Tibial artery (tissue), 4 donors: ENCODE measurements at regions not wholly inside any gene's neighbourhood (a gene's known extent, or its start where the extent isn't known, plus 50 kb on each side); places are given as distances from the start of the nearest gene placed in this dataset.

Source experiments
- DNase-seq, 2 donors: peaks; one replicate each; pipeline ENCODE4 v3.0.0-alpha.2; 2019
- H3K27ac ChIP-seq, 2 donors: fragments of 200-600 bp; sonication (generic) in 1 of 2; 1 replicate in 1 of 2; 2 replicates in 1 of 2; pipeline ENCODE4 v1.5.1; 2018 to 2019; ENCODE audit warnings: mild to moderate bottlenecking in 1 of 2
- H3K27me3 ChIP-seq, 2 donors: fragments of 200-600 bp; sonication (generic) in 1 of 2; one replicate each; pipeline versions ENCODE4 v1.5.1 to v1.6.0; 2016 to 2019
- H3K36me3 ChIP-seq, 3 donors: fragments of 200-600 bp; sonication (generic) in 2 of 3; one replicate each; pipeline ENCODE4 v1.5.1; 2016 to 2019; ENCODE audit warnings: mild to moderate bottlenecking in 2 of 3
- H3K4me1 ChIP-seq, 4 donors: fragments of 200-600 bp; sonication (generic) in 2 of 4; 1 replicate in 3 of 4; 2 replicates in 1 of 4; pipeline ENCODE4 v1.5.1; 2016 to 2019
- H3K4me3 ChIP-seq, 2 donors: fragments of 200-600 bp; sonication (generic) in 1 of 2; 1 replicate in 1 of 2; 2 replicates in 1 of 2; pipeline ENCODE4 v1.5.1; 2018 to 2019; ENCODE audit warnings: mild to moderate bottlenecking in 2 of 2
- H3K9me3 ChIP-seq, 3 donors: fragments of 200-600 bp; sonication (generic) in 1 of 3; one replicate each; pipeline ENCODE4 v1.5.1; 2016 to 2019
- intact Hi-C: fragments of 100-400 bp; cut with DNase I; formaldehyde crosslinking; loops from one replicate; pipeline ENCODE4 v1.15.0; 2023; ENCODE audit warnings: low total_unique reads
- TF ChIP-seq, protein P1 (sequence below), 2 experiments: fragments of 200-600 bp in 1 of 2; fragments of 450-650 bp in 1 of 2; IDR thresholded peaks; one replicate each; pipeline ENCODE4 v1.5.1; 2017 to 2019; ENCODE audit warnings: antibody characterized with exemption in 2 of 2, mild to moderate bottlenecking in 1 of 2, moderate library complexity in 1 of 2

DNA sequence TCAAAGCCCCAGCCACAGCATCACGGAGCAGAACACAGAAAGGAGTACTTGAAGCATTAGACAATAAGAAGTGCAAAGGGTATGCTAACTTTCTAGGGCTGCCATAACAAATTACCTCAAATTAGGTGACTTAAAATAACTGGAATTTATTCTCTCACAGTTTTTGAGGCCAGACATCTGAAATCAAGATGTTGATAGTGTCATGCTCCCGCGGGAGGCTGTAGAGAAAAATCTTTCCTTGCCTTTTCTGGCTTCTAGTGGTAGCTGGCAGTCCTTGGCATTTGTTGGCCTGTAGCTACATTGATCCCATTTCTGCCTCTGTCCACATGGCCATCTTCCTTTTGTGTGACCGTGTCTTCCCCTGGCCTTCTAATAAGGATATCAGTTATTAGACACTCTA is 51.9 kb upstream of the SPDL1 start:
- intact Hi-C loops = no loop called here
- H3K4me1 ChIP-seq = peaks cover 0 to 26% (median 4%) of the 10 kb centered on the region in 4 donors
- no peak overlapping the region for H3K27ac ChIP-seq
- H3K4me3 ChIP-seq = no peak overlapping the region
- H3K9me3 ChIP-seq = no peaks in the 10 kb centered on the region
- TF ChIP-seq, protein P1, sequence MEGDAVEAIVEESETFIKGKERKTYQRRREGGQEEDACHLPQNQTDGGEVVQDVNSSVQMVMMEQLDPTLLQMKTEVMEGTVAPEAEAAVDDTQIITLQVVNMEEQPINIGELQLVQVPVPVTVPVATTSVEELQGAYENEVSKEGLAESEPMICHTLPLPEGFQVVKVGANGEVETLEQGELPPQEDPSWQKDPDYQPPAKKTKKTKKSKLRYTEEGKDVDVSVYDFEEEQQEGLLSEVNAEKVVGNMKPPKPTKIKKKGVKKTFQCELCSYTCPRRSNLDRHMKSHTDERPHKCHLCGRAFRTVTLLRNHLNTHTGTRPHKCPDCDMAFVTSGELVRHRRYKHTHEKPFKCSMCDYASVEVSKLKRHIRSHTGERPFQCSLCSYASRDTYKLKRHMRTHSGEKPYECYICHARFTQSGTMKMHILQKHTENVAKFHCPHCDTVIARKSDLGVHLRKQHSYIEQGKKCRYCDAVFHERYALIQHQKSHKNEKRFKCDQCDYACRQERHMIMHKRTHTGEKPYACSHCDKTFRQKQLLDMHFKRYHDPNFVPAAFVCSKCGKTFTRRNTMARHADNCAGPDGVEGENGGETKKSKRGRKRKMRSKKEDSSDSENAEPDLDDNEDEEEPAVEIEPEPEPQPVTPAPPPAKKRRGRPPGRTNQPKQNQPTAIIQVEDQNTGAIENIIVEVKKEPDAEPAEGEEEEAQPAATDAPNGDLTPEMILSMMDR (IDR thresholded peaks at IDR 0.05) = no peak
- H3K36me3 ChIP-seq = no peaks in the 10 kb centered on the region
- no peak for DNase-seq
- H3K27me3 ChIP-seq = no peaks in the 10 kb centered on the region

GRCh38 chr5:169527863-169528262 is 55.7 kb upstream of the SPDL1 start:
- TF ChIP-seq, protein P1 (IDR thresholded peaks at IDR 0.05) = no peak
- Histone ChIP-seq H3K27me3 (no peaks in the 10 kb centered on the region), H3K4me3 (no peak overlapping the region), H3K27ac (no peak overlapping the region), H3K9me3 (no peaks in the 10 kb centered on the region), H3K36me3 (no peaks in the 10 kb centered on the region), H3K4me1 (no peaks in the 10 kb centered on the region)
- DNase-seq = no peak
- intact Hi-C loops = no loop called here

- H3K27me3 ChIP-seq = no peaks in the 10 kb centered on the region
Measured at GRCh38 chr5:169527066-169527465, 56.5 kb upstream of the SPDL1 start.

GRCh38 chr5:169522851-169523250 is 60.7 kb upstream of the SPDL1 start:
- intact Hi-C loops = no loop called here
- Histone ChIP-seq H3K4me3 (no peak overlapping the region), H3K9me3 (peaks cover 0 to 5% (median 0%) of the 10 kb centered on the region in 3 donors), H3K27ac (no peak overlapping the region), H3K27me3 (no peaks in the 10 kb centered on the region), H3K36me3 (no peaks in the 10 kb centered on the region), H3K4me1 (peaks cover 0 to 10% (median 6%) of the 10 kb centered on the region in 4 donors)
- TF ChIP-seq, protein P1 (IDR thresholded peaks at IDR 0.05) = no peak
- DNase-seq = no peak

More at GRCh38 chr5:169527066-169527465, 56.5 kb upstream of the SPDL1 start:
- intact Hi-C loops = no loop called here
- no peak overlapping the region for H3K4me3 ChIP-seq
- H3K4me1 ChIP-seq = no peaks in the 10 kb centered on the region
- H3K27ac ChIP-seq = no peak overlapping the region
- TF ChIP-seq, protein P1 (IDR thresholded peaks at IDR 0.05) = no peak
- no peak for DNase-seq
- H3K9me3 ChIP-seq = no peaks in the 10 kb centered on the region
- H3K36me3 ChIP-seq = no peaks in the 10 kb centered on the region

DNA sequence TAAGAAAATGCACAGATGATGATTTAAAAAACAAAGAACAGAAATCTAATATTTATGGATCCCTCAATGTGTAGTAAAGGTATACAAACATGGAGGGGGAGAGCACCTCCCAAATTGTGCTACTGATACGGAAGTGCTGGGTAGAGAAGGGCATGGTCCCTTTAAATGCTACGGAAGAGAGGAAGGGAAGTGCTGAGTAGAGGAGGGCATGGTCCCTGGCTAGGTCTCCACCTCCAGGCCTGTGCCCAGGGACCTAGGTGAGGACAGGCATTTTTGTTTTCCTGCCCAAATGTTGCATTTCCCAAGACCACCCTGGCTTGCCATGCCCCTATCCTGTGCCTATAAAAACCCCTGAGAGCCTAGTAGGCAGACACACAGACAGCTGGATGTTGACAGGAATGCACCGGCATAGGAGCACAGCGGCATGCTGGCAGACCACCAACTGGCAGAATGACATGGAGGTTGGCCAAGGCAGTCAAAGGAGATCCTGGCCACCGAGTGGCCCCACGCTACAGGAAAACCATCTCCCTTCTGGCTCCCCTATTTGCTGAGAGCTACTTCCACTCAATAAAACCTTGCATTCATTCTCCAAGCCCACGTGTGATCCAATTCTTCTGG is 62.1 kb upstream of the SPDL1 start:
- no peaks in the 10 kb centered on the region for H3K36me3 ChIP-seq
- peak overlapping the region in 1 of 2 donors; percentile 31 for H3K4me3 ChIP-seq
- peak in 1 of 2 donors; percentile 71 for DNase-seq

More for the DNA sequence above, 62.1 kb upstream of the SPDL1 start:
- TF ChIP-seq, protein P1 (IDR thresholded peaks at IDR 0.05) = no peak
- H3K27ac ChIP-seq = no peak overlapping the region
- H3K4me1 ChIP-seq = peaks cover 0 to 10% (median 6%) of the 10 kb centered on the region in 4 donors
- intact Hi-C loops = no loop called here
- H3K9me3 ChIP-seq = peaks cover 0 to 5% (median 0%) of the 10 kb centered on the region in 3 donors
- H3K27me3 ChIP-seq = no peaks in the 10 kb centered on the region
